H54 (cell line): ENCODE measurements at regions not wholly inside any gene's neighbourhood (a gene's known extent, or its start where the extent isn't known, plus 50 kb on each side); places are given as distances from the start of the nearest gene placed in this dataset.
"Not testable (repeated sequence)": the region's sequence is repeated elsewhere in the genome, so short reads cannot be mapped to it uniquely, and the experiment has no call there.

ENCODE experiments used
- DNase-seq: peaks from one replicate; pipeline ENCODE4 v3.0.0; 2011; ENCODE audit warnings: low spot score, mixed read lengths; ENCODE audit not compliant: insufficient read length
- FAIRE-seq: peaks from 3 replicates; lab custom pipeline; 2011; peaks lifted over from hg19 to GRCh38; lab: Jason Lieb, UNC
- POLR2A ChIP-seq: IDR thresholded peaks from 2 replicates; pipeline ENCODE4 v1.6.1; 2011; ENCODE audit warnings: low read depth, mild to moderate bottlenecking, low read length

GRCh38 chr10:122780391-122780790 is 65.3 kb downstream of the CUZD1 start:
- TF ChIP-seq POLR2A = no peak
- peak; percentile 76 for FAIRE-seq
- peak; percentile 51 for DNase-seq

- no peak for DNase-seq
- no peak for FAIRE-seq
- no peak for TF ChIP-seq POLR2A
These were observed 65.7 kb downstream of the CUZD1 start for GRCh38 chr10:122779924-122780323.

GRCh38 chr10:122777515-122778059 is 68.1 kb downstream of the CUZD1 start:
- no peak for TF ChIP-seq POLR2A
- DNase-seq = no peak
- no peak for FAIRE-seq

- DNase-seq (no peak), FAIRE-seq (no peak)
- TF ChIP-seq POLR2A = no peak
These were observed 71.4 kb downstream of the CUZD1 start for GRCh38 chr10:122774231-122774630.

GRCh38 chr10:122771404-122771803 is 71.8 kb upstream of the C10orf120 start:
- FAIRE-seq, DNase-seq: not testable (repeated sequence)

- no peak for FAIRE-seq
- no peak for DNase-seq
- no peak for TF ChIP-seq POLR2A
These were observed 68.7 kb upstream of the C10orf120 start for GRCh38 chr10:122768389-122768745.

- no peak for FAIRE-seq
- TF ChIP-seq POLR2A = no peak
- DNase-seq = no peak
These were observed 68.2 kb upstream of the C10orf120 start for GRCh38 chr10:122767621-122768388.

- FAIRE-seq = no peak
- DNase-seq = no peak
- TF ChIP-seq POLR2A = no peak
These were observed 65.8 kb upstream of the C10orf120 start for GRCh38 chr10:122765412-122765811.

GRCh38 chr10:122756656-122757055 is 57.0 kb upstream of the C10orf120 start:
- TF ChIP-seq POLR2A = no peak
- no peak for DNase-seq
- no peak for FAIRE-seq

GRCh38 chr10:122754491-122755235 is 55.0 kb upstream of the C10orf120 start:
- DNase-seq (no peak), FAIRE-seq (no peak)
- no peak for TF ChIP-seq POLR2A

GRCh38 chr10:122749886-122750285 is 50.2 kb upstream of the C10orf120 start:
- TF ChIP-seq POLR2A = no peak
- DNase-seq (no peak), FAIRE-seq (no peak)
